ENCODE measurements at regions not wholly inside any gene's neighbourhood (a gene's known extent, or its start where the extent isn't known, plus 50 kb on each side); places are given as distances from the start of the nearest gene placed in this dataset.

DNA sequence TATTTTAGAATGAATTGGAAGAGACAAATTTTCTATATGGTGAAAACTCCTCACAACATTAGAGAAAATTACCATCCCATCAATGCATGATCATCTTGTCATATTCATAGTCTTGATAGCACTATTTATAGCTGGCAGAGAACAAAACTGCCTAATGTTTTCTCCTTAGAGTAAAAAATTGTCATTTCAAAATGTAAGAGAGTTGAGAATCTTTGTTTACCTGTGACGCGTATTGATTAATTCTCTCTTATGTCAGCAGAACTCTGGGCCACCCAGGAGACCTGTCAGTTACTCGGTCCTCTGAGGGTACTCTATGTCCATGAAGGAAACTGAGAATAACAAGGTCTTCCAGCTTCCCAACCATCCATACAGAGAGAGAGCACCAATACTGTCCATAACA is 381.4 kb upstream of the ZP4 start:
- Histone ChIP-seq H2AFZ (ENCODE audit: low read depth, low read length) (no peak overlapping the region), H3K79me2 (ENCODE audit: control insufficient read depth, insufficient read depth, low read length) (no peaks in the 10 kb centered on the region), H3K4me3 (replicated peaks in 1 of 3; ENCODE audit: insufficient read depth in 1 of 3, low read depth in 1 of 3, low read length in 3 of 3) (no peak overlapping the region), H3K4me1 (ENCODE audit: control insufficient read depth, extremely low read depth, insufficient read depth, low read length) (no peaks in the 10 kb centered on the region), H4K20me1 (replicated peaks; ENCODE audit: control insufficient read depth, extremely low read depth, insufficient read depth, low read length) (no peaks in the 10 kb centered on the region), H3K9me3 (replicated peaks; ENCODE audit: control insufficient read depth, insufficient read depth, low read length) (peaks cover 2% of the 10 kb centered on the region), H3K9ac (replicated peaks; ENCODE audit: extremely low read depth, insufficient read depth, low read length) (no peak overlapping the region), H3K9me1 (replicated peaks; ENCODE audit: control insufficient read depth, extremely low read depth, insufficient read depth, low read length) (no peaks in the 10 kb centered on the region), H3K27me3 (ENCODE audit: control insufficient read depth in 2 of 2, insufficient read depth in 2 of 2, low read length in 2 of 2) (no peaks in the 10 kb centered on the region), H3K36me3 (ENCODE audit: control insufficient read depth in 2 of 2, extremely low read depth in 1 of 2, insufficient read depth in 2 of 2, low read length in 2 of 2) (no peaks in the 10 kb centered on the region), H3K27ac (ENCODE audit: insufficient read depth, low read depth, low read length) (no peak overlapping the region), H3K4me2 (ENCODE audit: insufficient read depth, low read length) (no peak overlapping the region)
- FAIRE-seq (no peak), DNase-seq (ENCODE audit: low read depth, low spot score) (no peak)
- ChIA-PET POLR2A (no interaction called here), CTCF (no interaction called here)
- no TSS peak for BruUV-seq (replicated peaks)
- dilution Hi-C loops (cut with MboI; ENCODE audit: extremely low pct_ligation_motif_present, low sequenced_read_pairs) (no loop called here), intact Hi-C loops (cut with micrococcal nuclease) (no loop called here)
- TF ChIP-seq FOS (IDR thresholded peaks at IDR 0.05; ENCODE audit: borderline replicate concordance, insufficient read depth, low read length), result no peak
- no peak for TF ChIP-seq EZH2 (IDR thresholded peaks at IDR 0.05; ENCODE audit: borderline replicate concordance, low read depth, low read length, severe bottlenecking)
- TF ChIP-seq POLR2AphosphoS5 (IDR thresholded peaks at IDR 0.05; ENCODE audit: insufficient read depth, low read depth, low read length), result no peak
- no peak for TF ChIP-seq JUN (IDR thresholded peaks at IDR 0.05; ENCODE audit: borderline replicate concordance, insufficient read depth, insufficient read length, low read depth)
- TF ChIP-seq GATA2 (IDR thresholded peaks at IDR 0.05; ENCODE audit: insufficient read depth, insufficient read length, low read depth, low read length), result no peak
- TF ChIP-seq, protein P1, sequence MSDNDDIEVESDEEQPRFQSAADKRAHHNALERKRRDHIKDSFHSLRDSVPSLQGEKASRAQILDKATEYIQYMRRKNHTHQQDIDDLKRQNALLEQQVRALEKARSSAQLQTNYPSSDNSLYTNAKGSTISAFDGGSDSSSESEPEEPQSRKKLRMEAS (IDR thresholded peaks at IDR 0.05; ENCODE audit: insufficient read depth, insufficient read length), result no peak
- TF ChIP-seq MYC (IDR thresholded peaks at IDR 0.05; ENCODE audit: low read depth, low read length), result no peak
- no peak for TF ChIP-seq POLR2A (IDR thresholded peaks at IDR 0.05; ENCODE audit: low read depth, low read length)
- TF ChIP-seq, protein P2, sequence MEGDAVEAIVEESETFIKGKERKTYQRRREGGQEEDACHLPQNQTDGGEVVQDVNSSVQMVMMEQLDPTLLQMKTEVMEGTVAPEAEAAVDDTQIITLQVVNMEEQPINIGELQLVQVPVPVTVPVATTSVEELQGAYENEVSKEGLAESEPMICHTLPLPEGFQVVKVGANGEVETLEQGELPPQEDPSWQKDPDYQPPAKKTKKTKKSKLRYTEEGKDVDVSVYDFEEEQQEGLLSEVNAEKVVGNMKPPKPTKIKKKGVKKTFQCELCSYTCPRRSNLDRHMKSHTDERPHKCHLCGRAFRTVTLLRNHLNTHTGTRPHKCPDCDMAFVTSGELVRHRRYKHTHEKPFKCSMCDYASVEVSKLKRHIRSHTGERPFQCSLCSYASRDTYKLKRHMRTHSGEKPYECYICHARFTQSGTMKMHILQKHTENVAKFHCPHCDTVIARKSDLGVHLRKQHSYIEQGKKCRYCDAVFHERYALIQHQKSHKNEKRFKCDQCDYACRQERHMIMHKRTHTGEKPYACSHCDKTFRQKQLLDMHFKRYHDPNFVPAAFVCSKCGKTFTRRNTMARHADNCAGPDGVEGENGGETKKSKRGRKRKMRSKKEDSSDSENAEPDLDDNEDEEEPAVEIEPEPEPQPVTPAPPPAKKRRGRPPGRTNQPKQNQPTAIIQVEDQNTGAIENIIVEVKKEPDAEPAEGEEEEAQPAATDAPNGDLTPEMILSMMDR (IDR thresholded peaks at IDR 0.05; ENCODE audit: extremely low read depth in 1 of 2, insufficient read depth in 1 of 2, low read depth in 1 of 2, low read length in 2 of 2), result no peak

Measured in endothelial cell of umbilical vein (primary cell).